ENCODE measurements at regions not wholly inside any gene's neighbourhood (a gene's known extent, or its start where the extent isn't known, plus 50 kb on each side); places are given as distances from the start of the nearest gene placed in this dataset.

DNA sequence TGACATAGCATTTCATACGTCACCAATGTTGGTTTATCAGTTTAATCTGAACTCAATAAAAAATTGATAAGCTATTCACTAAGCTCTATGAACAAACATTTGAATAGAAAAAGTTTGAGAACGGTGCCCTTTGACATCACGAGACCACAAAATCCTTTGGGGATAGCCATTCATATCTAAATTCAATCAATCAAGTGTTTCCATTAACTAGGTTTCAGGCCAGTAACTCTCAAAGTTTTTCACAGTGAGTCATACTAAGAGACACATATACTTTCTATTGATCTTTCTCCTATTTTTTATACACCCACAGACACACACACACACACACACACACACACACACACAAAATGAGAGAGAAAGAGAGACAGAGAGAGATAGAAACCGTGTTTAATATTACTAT is 235.4 kb upstream of the SNX7 start:
- no peak for DNase-seq
- peaks cover 0 to 2% (median 2%) of the 10 kb centered on the region in 7 donors for H3K9me3 Mint-ChIP-seq
- Histone ChIP-seq H3K36me3 (replicated peaks in 1 of 2; ENCODE audit: control insufficient read depth in 1 of 2, insufficient read depth in 2 of 2, low read length in 2 of 2) (no peaks in the 10 kb centered on the region), H3K27me3 (ENCODE audit: control insufficient read depth in 2 of 2, insufficient read depth in 2 of 2, low read length in 2 of 2) (no peaks in the 10 kb centered on the region), H3K79me2 (ENCODE audit: insufficient read depth, low read length) (no peaks in the 10 kb centered on the region), H3K4me3 (replicated peaks in 1 of 3; ENCODE audit: low read depth in 2 of 3, low read length in 3 of 3) (no peak overlapping the region), H2AFZ (ENCODE audit: insufficient read depth, low read depth, low read length, poor library complexity, severe bottlenecking) (no peak overlapping the region), H3K27ac (ENCODE audit: low read depth in 1 of 2, low read length in 2 of 2) (no peak overlapping the region), H3K4me2 (replicated peaks; ENCODE audit: extremely low read depth, low read length, poor library complexity, severe bottlenecking) (no peak overlapping the region), H3K9ac (ENCODE audit: insufficient read depth, low read length, poor library complexity, severe bottlenecking) (no peak overlapping the region), H3K9me3 (replicated peaks in 1 of 2; ENCODE audit: control insufficient read depth in 1 of 2, insufficient read depth in 1 of 2, low read length in 2 of 2) (no peaks in the 10 kb centered on the region), H3K4me1 (ENCODE audit: control insufficient read depth in 1 of 2, insufficient read depth in 2 of 2, low read length in 2 of 2) (no peaks in the 10 kb centered on the region), H4K20me1 (ENCODE audit: insufficient read depth, low read length) (no peaks in the 10 kb centered on the region)
- no peaks in the 10 kb centered on the region for H3K36me3 Mint-ChIP-seq
- H3K4me3 Mint-ChIP-seq = no peak overlapping the region
- intact Hi-C loops (cut with micrococcal nuclease) = no loop called here
- TF ChIP-seq, protein P1, sequence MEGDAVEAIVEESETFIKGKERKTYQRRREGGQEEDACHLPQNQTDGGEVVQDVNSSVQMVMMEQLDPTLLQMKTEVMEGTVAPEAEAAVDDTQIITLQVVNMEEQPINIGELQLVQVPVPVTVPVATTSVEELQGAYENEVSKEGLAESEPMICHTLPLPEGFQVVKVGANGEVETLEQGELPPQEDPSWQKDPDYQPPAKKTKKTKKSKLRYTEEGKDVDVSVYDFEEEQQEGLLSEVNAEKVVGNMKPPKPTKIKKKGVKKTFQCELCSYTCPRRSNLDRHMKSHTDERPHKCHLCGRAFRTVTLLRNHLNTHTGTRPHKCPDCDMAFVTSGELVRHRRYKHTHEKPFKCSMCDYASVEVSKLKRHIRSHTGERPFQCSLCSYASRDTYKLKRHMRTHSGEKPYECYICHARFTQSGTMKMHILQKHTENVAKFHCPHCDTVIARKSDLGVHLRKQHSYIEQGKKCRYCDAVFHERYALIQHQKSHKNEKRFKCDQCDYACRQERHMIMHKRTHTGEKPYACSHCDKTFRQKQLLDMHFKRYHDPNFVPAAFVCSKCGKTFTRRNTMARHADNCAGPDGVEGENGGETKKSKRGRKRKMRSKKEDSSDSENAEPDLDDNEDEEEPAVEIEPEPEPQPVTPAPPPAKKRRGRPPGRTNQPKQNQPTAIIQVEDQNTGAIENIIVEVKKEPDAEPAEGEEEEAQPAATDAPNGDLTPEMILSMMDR (IDR thresholded peaks at IDR 0.05) = no peak
- no peaks in the 10 kb centered on the region for H3K4me1 Mint-ChIP-seq
- H3K27ac Mint-ChIP-seq = peak overlapping the region in 1 of 7 donors; percentile 1
- no peaks in the 10 kb centered on the region for H3K27me3 Mint-ChIP-seq (ENCODE audit: low read depth in 3 of 3)
- WGBS (ENCODE audit: insufficient coverage) = 100% methylated on average over 1 of the region's 4 CpGs

DNA sequence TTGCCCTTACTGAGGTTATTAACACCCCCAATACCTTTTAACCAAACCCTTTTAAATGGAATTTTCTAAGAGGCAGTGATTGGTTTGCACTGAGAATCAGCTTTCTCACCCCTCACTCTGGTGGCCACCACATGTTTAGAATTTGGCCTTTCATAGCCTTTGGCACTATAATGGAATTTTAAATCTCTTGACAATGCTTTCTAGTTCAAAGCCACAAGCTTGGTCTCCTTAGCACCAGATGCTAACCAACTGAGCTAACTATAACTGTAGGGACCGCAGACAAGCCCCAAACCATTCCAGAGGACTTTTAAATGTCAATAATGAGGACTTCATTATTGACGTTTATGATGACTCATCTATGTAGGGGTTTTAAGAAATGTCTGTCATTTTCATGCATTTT is 238.7 kb upstream of the SNX7 start:
- TF ChIP-seq, protein P1 (IDR thresholded peaks at IDR 0.05) = no peak
- no peak overlapping the region for H3K9ac ChIP-seq (ENCODE audit: insufficient read depth, low read length, poor library complexity, severe bottlenecking)
- H3K27ac ChIP-seq (ENCODE audit: low read depth in 1 of 2, low read length in 2 of 2) = no peak overlapping the region
- WGBS (ENCODE audit: insufficient coverage) = no CpG with 5 or more reads among the region's 2 CpGs
- H3K4me1 ChIP-seq (ENCODE audit: control insufficient read depth in 1 of 2, insufficient read depth in 2 of 2, low read length in 2 of 2) = no peaks in the 10 kb centered on the region
- H3K4me2 ChIP-seq (replicated peaks; ENCODE audit: extremely low read depth, low read length, poor library complexity, severe bottlenecking) = no peak overlapping the region
- no peaks in the 10 kb centered on the region for H3K27me3 Mint-ChIP-seq (ENCODE audit: low read depth in 3 of 3)
- no peaks in the 10 kb centered on the region for H3K9me3 ChIP-seq (replicated peaks in 1 of 2; ENCODE audit: control insufficient read depth in 1 of 2, insufficient read depth in 1 of 2, low read length in 2 of 2)
- no peak overlapping the region for H3K4me3 Mint-ChIP-seq
- no peak overlapping the region for H2AFZ ChIP-seq (ENCODE audit: insufficient read depth, low read depth, low read length, poor library complexity, severe bottlenecking)
- peaks cover 0 to 2% (median 0%) of the 10 kb centered on the region in 7 donors for H3K9me3 Mint-ChIP-seq
- no peaks in the 10 kb centered on the region for H3K79me2 ChIP-seq (ENCODE audit: insufficient read depth, low read length)
- no peaks in the 10 kb centered on the region for H4K20me1 ChIP-seq (ENCODE audit: insufficient read depth, low read length)
- intact Hi-C loops (cut with micrococcal nuclease) = no loop called here
- no peaks in the 10 kb centered on the region for H3K27me3 ChIP-seq (ENCODE audit: control insufficient read depth in 2 of 2, insufficient read depth in 2 of 2, low read length in 2 of 2)
- H3K27ac Mint-ChIP-seq = no peak overlapping the region
- H3K36me3 ChIP-seq (replicated peaks in 1 of 2; ENCODE audit: control insufficient read depth in 1 of 2, insufficient read depth in 2 of 2, low read length in 2 of 2) = no peaks in the 10 kb centered on the region
- H3K36me3 Mint-ChIP-seq = no peaks in the 10 kb centered on the region
- H3K4me1 Mint-ChIP-seq = peaks cover under 1% of the 10 kb centered on the region
- H3K4me3 ChIP-seq (replicated peaks in 1 of 3; ENCODE audit: low read depth in 2 of 3, low read length in 3 of 3) = no peak overlapping the region
- no peak for DNase-seq
